OCI-LY7 (cell line): ENCODE measurements at regions not wholly inside any gene's neighbourhood (a gene's known extent, or its start where the extent isn't known, plus 50 kb on each side); places are given as distances from the start of the nearest gene placed in this dataset.
"Not testable (repeated sequence)": the region's sequence is repeated elsewhere in the genome, so short reads cannot be mapped to it uniquely, and the experiment has no call there.

Source experiments
- BruUV-seq: library from RNA; stranded (reverse); fragments of 400-500 nt; replicated peaks from 2 replicates; lab custom pipeline; 2021; lab: Mats Ljungman, UMichigan
- CTCF ChIA-PET: fragments of 300-600 bp; sonication (Branson Sonifier 250); formaldehyde crosslinking; loops from one replicate; lab custom pipeline; 2022; ENCODE audit warnings: antibody characterized with exemption; ENCODE audit not compliant: unreplicated experiment; lab: Charles Lee
- POLR2A ChIA-PET: fragments of 300-600 bp; sonication (Branson Sonifier 250); formaldehyde crosslinking; loops from one replicate; lab custom pipeline; 2022; ENCODE audit warnings: antibody characterized with exemption; lab: Charles Lee
- DNase-seq: peaks from one replicate; pipeline ENCODE4 v3.0.0-alpha.2; 2015; ENCODE audit warnings: low spot score
- H2AFZ ChIP-seq: fragments of 200-600 bp; sonication (generic), shearing (Covaris generic); 2 replicates; pipeline ENCODE4 v1.6.1; 2014; ENCODE audit warnings: mild to moderate bottlenecking, antibody characterized with exemption, low read length, moderate library complexity
- H3K27ac ChIP-seq: fragments of 200-600 bp; sonication (generic); 2 replicates; pipeline ENCODE4 v1.5.1; 2014; ENCODE audit warnings: mixed run types, low read depth, mild to moderate bottlenecking, moderate library complexity, low read length, inconsistent platforms; ENCODE audit not compliant: poor library complexity, severe bottlenecking
- H3K36me3 ChIP-seq: fragments of 200-600 bp; sonication (generic); 2 replicates; pipeline ENCODE4 v1.6.1; 2014; ENCODE audit warnings: mild to moderate bottlenecking, antibody characterized with exemption, low read length, moderate library complexity, mixed read lengths; ENCODE audit not compliant: insufficient read depth
- H3K4me1 ChIP-seq: fragments of 200-600 bp; sonication (generic); 2 replicates; pipeline ENCODE4 v1.5.1; 2014; ENCODE audit warnings: mild to moderate bottlenecking, low read length; ENCODE audit not compliant: insufficient read depth, poor library complexity, severe bottlenecking
- H3K4me2 ChIP-seq: fragments of 200-600 bp; sonication (generic); 2 replicates; pipeline ENCODE4 v1.6.1; 2014; ENCODE audit warnings: mild to moderate bottlenecking, low read length
- H3K4me3 ChIP-seq: fragments of 200-600 bp; sonication (generic); 2 replicates; pipeline ENCODE4 v1.5.1; 2014; ENCODE audit warnings: mild to moderate bottlenecking, low read depth, low read length; ENCODE audit not compliant: poor library complexity, severe bottlenecking
- H3K79me2 ChIP-seq: fragments of 200-600 bp; sonication (generic); 2 replicates; pipeline ENCODE4 v1.6.1; 2016; ENCODE audit warnings: low read depth, mild to moderate bottlenecking, low read length, moderate library complexity, mixed read lengths; ENCODE audit not compliant: insufficient read depth
- H3K9me2 ChIP-seq: fragments of 200-600 bp; sonication (generic); 2 replicates; pipeline ENCODE4 v1.6.1; 2016; ENCODE audit warnings: mild to moderate bottlenecking, low read length, mixed read lengths; ENCODE audit not compliant: insufficient read depth
- H3K9me3 ChIP-seq: fragments of 200-600 bp; sonication (generic); 2 replicates; pipeline ENCODE4 v1.6.1; 2014; ENCODE audit warnings: mild to moderate bottlenecking, mixed run types, low read length, mixed read lengths
- H4K20me1 ChIP-seq: fragments of 200-600 bp; sonication (generic); 2 replicates; pipeline ENCODE4 v1.6.1; 2014; ENCODE audit warnings: mild to moderate bottlenecking, antibody characterized with exemption, low read length, moderate library complexity, mixed read lengths; ENCODE audit not compliant: insufficient read depth
- EZH2phosphoT487 ChIP-seq: fragments of 200-600 bp; sonication (generic); IDR thresholded peaks from 2 replicates; pipeline ENCODE4 v1.6.1; 2018; ENCODE audit warnings: low read depth, borderline replicate concordance, mild to moderate bottlenecking, mixed run types, antibody characterized with exemption, low read length, moderate library complexity, mixed read lengths
- intact Hi-C: fragments of 100-400 bp; cut with micrococcal nuclease; formaldehyde crosslinking; loops from one replicate; pipeline ENCODE4 v1.10.0; 2022; ENCODE audit not compliant: unreplicated experiment
- TF ChIP-seq, protein P1 (sequence below): fragments of 200-600 bp; sonication (generic); conservative IDR thresholded peaks from 2 replicates; pipeline ENCODE4 v1.5.1; 2014; ENCODE audit warnings: mild to moderate bottlenecking, antibody characterized with exemption, low read length, moderate library complexity, mixed read lengths

GRCh38 chr1:73452522-73452921 lies 745.5 kb downstream of the LRRIQ3 start:
- H4K20me1 ChIP-seq = no peaks in the 10 kb centered on the region
- POLR2A ChIA-PET = no interaction called here
- H3K4me1 ChIP-seq = no peaks in the 10 kb centered on the region
- H3K4me3 ChIP-seq = no peak overlapping the region
- BruUV-seq = no TSS peak
- no peak for DNase-seq
- H3K36me3 ChIP-seq = no peaks in the 10 kb centered on the region
- CTCF ChIA-PET = no interaction called here
- H3K9me2 ChIP-seq = no peaks in the 10 kb centered on the region
- H3K9me3 ChIP-seq = no peaks in the 10 kb centered on the region
- no peak overlapping the region for H2AFZ ChIP-seq
- no peak overlapping the region for H3K27ac ChIP-seq
- TF ChIP-seq EZH2phosphoT487 = no peak
- TF ChIP-seq, protein P1, sequence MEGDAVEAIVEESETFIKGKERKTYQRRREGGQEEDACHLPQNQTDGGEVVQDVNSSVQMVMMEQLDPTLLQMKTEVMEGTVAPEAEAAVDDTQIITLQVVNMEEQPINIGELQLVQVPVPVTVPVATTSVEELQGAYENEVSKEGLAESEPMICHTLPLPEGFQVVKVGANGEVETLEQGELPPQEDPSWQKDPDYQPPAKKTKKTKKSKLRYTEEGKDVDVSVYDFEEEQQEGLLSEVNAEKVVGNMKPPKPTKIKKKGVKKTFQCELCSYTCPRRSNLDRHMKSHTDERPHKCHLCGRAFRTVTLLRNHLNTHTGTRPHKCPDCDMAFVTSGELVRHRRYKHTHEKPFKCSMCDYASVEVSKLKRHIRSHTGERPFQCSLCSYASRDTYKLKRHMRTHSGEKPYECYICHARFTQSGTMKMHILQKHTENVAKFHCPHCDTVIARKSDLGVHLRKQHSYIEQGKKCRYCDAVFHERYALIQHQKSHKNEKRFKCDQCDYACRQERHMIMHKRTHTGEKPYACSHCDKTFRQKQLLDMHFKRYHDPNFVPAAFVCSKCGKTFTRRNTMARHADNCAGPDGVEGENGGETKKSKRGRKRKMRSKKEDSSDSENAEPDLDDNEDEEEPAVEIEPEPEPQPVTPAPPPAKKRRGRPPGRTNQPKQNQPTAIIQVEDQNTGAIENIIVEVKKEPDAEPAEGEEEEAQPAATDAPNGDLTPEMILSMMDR = peak; percentile 26; the same call in 1 of the 2 replicates
- no peaks in the 10 kb centered on the region for H3K79me2 ChIP-seq
- no peak overlapping the region for H3K4me2 ChIP-seq
- intact Hi-C loops = no loop called here

GRCh38 chr1:73450668-73451067 lies 747.3 kb downstream of the LRRIQ3 start:
- BruUV-seq, H2AFZ ChIP-seq, POLR2A ChIA-PET, H3K4me2 ChIP-seq, H3K4me1 ChIP-seq, H3K79me2 ChIP-seq, H3K36me3 ChIP-seq, CTCF ChIA-PET, H3K9me2 ChIP-seq, intact Hi-C loops, H3K27ac ChIP-seq, DNase-seq, H4K20me1 ChIP-seq, H3K9me3 ChIP-seq, H3K4me3 ChIP-seq: not testable (repeated sequence)

DNA sequence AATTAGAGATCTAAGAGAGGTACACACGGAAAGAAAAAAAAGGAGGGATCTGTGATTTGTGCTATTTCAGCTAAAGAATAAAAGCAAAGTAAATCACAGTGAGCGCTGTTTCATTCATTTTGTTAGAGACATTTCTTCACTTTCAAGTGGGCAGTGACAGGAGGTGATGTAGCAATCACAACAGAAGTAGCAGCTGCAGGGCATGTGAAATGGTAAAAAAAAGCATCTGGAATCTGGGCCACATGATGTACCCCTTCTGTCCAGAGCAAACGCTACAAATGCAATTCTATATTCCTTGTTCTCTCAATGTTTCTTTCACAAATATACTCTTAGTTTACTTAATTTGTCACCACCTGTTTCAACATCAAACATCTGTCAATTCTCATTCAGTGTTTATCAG lies 786.5 kb downstream of the LRRIQ3 start:
- intact Hi-C loops = no loop called here
- H2AFZ ChIP-seq = no peak overlapping the region
- no peak overlapping the region for H3K27ac ChIP-seq
- H3K79me2 ChIP-seq = no peaks in the 10 kb centered on the region
- no peak for DNase-seq
- no peaks in the 10 kb centered on the region for H3K9me2 ChIP-seq
- POLR2A ChIA-PET = interaction anchor here (0.7 kb wide), 1 partner anchor 10 kb away, joined by 4 read pairs; no protein-coding TSS in a partner anchor
- H3K9me3 ChIP-seq = no peaks in the 10 kb centered on the region
- no peaks in the 10 kb centered on the region for H3K4me1 ChIP-seq
- CTCF ChIA-PET = no interaction called here
- no TSS peak for BruUV-seq
- H4K20me1 ChIP-seq = no peaks in the 10 kb centered on the region
- TF ChIP-seq EZH2phosphoT487 = no peak
- TF ChIP-seq, protein P1 = no peak
- no peaks in the 10 kb centered on the region for H3K36me3 ChIP-seq
- H3K4me2 ChIP-seq = no peak overlapping the region
- no peak overlapping the region for H3K4me3 ChIP-seq
